ENCODE measurements at regions not wholly inside any gene's neighbourhood (a gene's known extent, or its start where the extent isn't known, plus 50 kb on each side); places are given as distances from the start of the nearest gene placed in this dataset.

DNA sequence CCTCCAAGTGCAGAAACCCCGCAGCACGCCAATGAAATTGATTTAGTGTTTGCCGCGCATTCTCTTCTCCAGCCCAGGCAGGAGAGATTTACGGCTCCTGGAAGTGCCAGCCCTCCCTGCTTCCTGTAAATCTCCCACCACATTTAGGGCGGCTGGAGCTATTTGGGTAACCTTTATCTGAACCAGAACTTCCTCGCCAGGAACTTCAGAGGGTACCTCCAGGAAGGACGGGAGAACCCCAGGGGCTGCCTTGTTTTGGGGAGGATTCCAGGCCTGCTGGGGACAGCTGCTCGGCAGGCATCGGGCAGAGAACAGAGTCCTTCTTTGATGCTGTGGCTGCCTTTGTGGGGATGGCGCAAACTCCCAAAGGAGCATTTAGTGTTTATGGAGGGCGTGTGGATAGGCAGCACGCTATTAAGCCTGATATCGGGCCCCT lies 122.0 kb upstream of the MYCN start:
- TF ChIP-seq, protein P1, sequence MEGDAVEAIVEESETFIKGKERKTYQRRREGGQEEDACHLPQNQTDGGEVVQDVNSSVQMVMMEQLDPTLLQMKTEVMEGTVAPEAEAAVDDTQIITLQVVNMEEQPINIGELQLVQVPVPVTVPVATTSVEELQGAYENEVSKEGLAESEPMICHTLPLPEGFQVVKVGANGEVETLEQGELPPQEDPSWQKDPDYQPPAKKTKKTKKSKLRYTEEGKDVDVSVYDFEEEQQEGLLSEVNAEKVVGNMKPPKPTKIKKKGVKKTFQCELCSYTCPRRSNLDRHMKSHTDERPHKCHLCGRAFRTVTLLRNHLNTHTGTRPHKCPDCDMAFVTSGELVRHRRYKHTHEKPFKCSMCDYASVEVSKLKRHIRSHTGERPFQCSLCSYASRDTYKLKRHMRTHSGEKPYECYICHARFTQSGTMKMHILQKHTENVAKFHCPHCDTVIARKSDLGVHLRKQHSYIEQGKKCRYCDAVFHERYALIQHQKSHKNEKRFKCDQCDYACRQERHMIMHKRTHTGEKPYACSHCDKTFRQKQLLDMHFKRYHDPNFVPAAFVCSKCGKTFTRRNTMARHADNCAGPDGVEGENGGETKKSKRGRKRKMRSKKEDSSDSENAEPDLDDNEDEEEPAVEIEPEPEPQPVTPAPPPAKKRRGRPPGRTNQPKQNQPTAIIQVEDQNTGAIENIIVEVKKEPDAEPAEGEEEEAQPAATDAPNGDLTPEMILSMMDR (IDR thresholded peaks at IDR 0.05; ENCODE audit: insufficient read depth, low read depth, low read length) = no peak
- no peak for TF ChIP-seq EZH2 (IDR thresholded peaks at IDR 0.05; ENCODE audit: insufficient read depth, low read length)

All from astrocyte (in vitro differentiated cells and primary cell).